ENCODE measurements at regions not wholly inside any gene's neighbourhood (a gene's known extent, or its start where the extent isn't known, plus 50 kb on each side); places are given as distances from the start of the nearest gene placed in this dataset.

GRCh38 chr16:87052506-87052905 lies 264.7 kb downstream of the C16orf95 start:
- TF ChIP-seq, protein P1, sequence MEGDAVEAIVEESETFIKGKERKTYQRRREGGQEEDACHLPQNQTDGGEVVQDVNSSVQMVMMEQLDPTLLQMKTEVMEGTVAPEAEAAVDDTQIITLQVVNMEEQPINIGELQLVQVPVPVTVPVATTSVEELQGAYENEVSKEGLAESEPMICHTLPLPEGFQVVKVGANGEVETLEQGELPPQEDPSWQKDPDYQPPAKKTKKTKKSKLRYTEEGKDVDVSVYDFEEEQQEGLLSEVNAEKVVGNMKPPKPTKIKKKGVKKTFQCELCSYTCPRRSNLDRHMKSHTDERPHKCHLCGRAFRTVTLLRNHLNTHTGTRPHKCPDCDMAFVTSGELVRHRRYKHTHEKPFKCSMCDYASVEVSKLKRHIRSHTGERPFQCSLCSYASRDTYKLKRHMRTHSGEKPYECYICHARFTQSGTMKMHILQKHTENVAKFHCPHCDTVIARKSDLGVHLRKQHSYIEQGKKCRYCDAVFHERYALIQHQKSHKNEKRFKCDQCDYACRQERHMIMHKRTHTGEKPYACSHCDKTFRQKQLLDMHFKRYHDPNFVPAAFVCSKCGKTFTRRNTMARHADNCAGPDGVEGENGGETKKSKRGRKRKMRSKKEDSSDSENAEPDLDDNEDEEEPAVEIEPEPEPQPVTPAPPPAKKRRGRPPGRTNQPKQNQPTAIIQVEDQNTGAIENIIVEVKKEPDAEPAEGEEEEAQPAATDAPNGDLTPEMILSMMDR (IDR thresholded peaks at IDR 0.05 in 2 of 3, conservative IDR thresholded peaks at IDR 0.05 in 1 of 3; ENCODE audit: control insufficient read depth in 2 of 3, extremely low read depth in 1 of 3, insufficient read depth in 1 of 3, low read depth in 3 of 3, low read length in 3 of 3), result no peak
- TF ChIP-seq, protein P2, sequence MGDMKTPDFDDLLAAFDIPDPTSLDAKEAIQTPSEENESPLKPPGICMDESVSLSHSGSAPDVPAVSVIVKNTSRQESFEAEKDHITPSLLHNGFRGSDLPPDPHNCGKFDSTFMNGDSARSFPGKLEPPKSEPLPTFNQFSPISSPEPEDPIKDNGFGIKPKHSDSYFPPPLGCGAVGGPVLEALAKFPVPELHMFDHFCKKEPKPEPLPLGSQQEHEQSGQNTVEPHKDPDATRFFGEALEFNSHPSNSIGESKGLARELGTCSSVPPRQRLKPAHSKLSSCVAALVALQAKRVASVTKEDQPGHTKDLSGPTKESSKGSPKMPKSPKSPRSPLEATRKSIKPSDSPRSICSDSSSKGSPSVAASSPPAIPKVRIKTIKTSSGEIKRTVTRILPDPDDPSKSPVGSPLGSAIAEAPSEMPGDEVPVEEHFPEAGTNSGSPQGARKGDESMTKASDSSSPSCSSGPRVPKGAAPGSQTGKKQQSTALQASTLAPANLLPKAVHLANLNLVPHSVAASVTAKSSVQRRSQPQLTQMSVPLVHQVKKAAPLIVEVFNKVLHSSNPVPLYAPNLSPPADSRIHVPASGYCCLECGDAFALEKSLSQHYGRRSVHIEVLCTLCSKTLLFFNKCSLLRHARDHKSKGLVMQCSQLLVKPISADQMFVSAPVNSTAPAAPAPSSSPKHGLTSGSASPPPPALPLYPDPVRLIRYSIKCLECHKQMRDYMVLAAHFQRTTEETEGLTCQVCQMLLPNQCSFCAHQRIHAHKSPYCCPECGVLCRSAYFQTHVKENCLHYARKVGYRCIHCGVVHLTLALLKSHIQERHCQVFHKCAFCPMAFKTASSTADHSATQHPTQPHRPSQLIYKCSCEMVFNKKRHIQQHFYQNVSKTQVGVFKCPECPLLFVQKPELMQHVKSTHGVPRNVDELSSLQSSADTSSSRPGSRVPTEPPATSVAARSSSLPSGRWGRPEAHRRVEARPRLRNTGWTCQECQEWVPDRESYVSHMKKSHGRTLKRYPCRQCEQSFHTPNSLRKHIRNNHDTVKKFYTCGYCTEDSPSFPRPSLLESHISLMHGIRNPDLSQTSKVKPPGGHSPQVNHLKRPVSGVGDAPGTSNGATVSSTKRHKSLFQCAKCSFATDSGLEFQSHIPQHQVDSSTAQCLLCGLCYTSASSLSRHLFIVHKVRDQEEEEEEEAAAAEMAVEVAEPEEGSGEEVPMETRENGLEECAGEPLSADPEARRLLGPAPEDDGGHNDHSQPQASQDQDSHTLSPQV (IDR thresholded peaks at IDR 0.05), result no peak
- TF ChIP-seq, protein P3, sequence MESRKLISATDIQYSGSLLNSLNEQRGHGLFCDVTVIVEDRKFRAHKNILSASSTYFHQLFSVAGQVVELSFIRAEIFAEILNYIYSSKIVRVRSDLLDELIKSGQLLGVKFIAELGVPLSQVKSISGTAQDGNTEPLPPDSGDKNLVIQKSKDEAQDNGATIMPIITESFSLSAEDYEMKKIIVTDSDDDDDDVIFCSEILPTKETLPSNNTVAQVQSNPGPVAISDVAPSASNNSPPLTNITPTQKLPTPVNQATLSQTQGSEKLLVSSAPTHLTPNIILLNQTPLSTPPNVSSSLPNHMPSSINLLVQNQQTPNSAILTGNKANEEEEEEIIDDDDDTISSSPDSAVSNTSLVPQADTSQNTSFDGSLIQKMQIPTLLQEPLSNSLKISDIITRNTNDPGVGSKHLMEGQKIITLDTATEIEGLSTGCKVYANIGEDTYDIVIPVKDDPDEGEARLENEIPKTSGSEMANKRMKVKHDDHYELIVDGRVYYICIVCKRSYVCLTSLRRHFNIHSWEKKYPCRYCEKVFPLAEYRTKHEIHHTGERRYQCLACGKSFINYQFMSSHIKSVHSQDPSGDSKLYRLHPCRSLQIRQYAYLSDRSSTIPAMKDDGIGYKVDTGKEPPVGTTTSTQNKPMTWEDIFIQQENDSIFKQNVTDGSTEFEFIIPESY (IDR thresholded peaks at IDR 0.05), result no peak
- no peak for TF ChIP-seq EP300 (IDR thresholded peaks at IDR 0.05; ENCODE audit: borderline replicate concordance in 1 of 2, control insufficient read depth in 1 of 2, low read depth in 2 of 2, low read length in 2 of 2)
- TF ChIP-seq CEBPB (IDR thresholded peaks at IDR 0.05; ENCODE audit: borderline replicate concordance in 1 of 2, low read depth in 2 of 2, low read length in 2 of 2), result no peak
- TF ChIP-seq ZNF24 (IDR thresholded peaks at IDR 0.05), result no peak
- no peak for TF ChIP-seq CBX5 (IDR thresholded peaks at IDR 0.05; ENCODE audit: low read depth)
- TF ChIP-seq ZNF384 (IDR thresholded peaks at IDR 0.05; ENCODE audit: borderline replicate concordance, low read depth, low read length), result no peak
- TF ChIP-seq, protein P4, sequence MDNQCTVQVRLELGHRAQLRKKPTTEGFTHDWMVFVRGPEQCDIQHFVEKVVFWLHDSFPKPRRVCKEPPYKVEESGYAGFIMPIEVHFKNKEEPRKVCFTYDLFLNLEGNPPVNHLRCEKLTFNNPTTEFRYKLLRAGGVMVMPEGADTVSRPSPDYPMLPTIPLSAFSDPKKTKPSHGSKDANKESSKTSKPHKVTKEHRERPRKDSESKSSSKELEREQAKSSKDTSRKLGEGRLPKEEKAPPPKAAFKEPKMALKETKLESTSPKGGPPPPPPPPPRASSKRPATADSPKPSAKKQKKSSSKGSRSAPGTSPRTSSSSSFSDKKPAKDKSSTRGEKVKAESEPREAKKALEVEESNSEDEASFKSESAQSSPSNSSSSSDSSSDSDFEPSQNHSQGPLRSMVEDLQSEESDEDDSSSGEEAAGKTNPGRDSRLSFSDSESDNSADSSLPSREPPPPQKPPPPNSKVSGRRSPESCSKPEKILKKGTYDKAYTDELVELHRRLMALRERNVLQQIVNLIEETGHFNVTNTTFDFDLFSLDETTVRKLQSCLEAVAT (IDR thresholded peaks at IDR 0.05), result no peak
- no peak for TF ChIP-seq PAX8 (IDR thresholded peaks at IDR 0.05)
